Left ventricle myocardium inferior (tissue), 1 donor: ENCODE measurements at regions not wholly inside any gene's neighbourhood (a gene's known extent, or its start where the extent isn't known, plus 50 kb on each side); places are given as distances from the start of the nearest gene placed in this dataset.

Source experiments
- DNase-seq: peaks from one replicate; pipeline ENCODE4 v3.0.0-alpha.2; 2020
- H3K27ac ChIP-seq: fragments of 200-600 bp; replicated peaks from 2 replicates; pipeline ENCODE4 v1.8.0; 2021
- H3K27me3 ChIP-seq: fragments of 200-600 bp; 2 replicates; pipeline ENCODE4 v1.8.0; 2021; ENCODE audit warnings: low read depth
- H3K36me3 ChIP-seq: fragments of 200-600 bp; 2 replicates; pipeline ENCODE4 v1.8.0; 2021
- H3K4me1 ChIP-seq: fragments of 200-600 bp; 2 replicates; pipeline ENCODE4 v1.8.0; 2021
- H3K4me3 ChIP-seq: fragments of 200-600 bp; 2 replicates; pipeline ENCODE4 v1.8.0; 2021; ENCODE audit warnings: mild to moderate bottlenecking, moderate library complexity
- H3K9me3 ChIP-seq: fragments of 200-600 bp; replicated peaks from 2 replicates; pipeline ENCODE4 v1.8.0; 2021
- CTCF ChIP-seq: fragments of 200-600 bp; IDR thresholded peaks from 2 replicates; pipeline ENCODE4 v1.8.0; 2021; ENCODE audit warnings: antibody characterized with exemption, mild to moderate bottlenecking, borderline replicate concordance
- intact Hi-C: fragments of 100-400 bp; cut with micrococcal nuclease; formaldehyde crosslinking; loops from one replicate; pipeline ENCODE4 v1.11.0; 2022
- donor health status: DM: no; HTN: yes; CAD: no; lungs with severe emphysema.

- intact Hi-C loops: no loop called here
- no peak for DNase-seq
- no peak for TF ChIP-seq CTCF
- Histone ChIP-seq H3K4me1 (peaks cover 31% of the 10 kb centered on the region), H3K9me3 (no peaks in the 10 kb centered on the region), H3K27me3 (no peaks in the 10 kb centered on the region), H3K36me3 (no peaks in the 10 kb centered on the region), H3K27ac (no peak overlapping the region), H3K4me3 (no peak overlapping the region)
Measured at GRCh38 chr2:176395273-176395854, 126.1 kb downstream of the MTX2 start.

- no peaks in the 10 kb centered on the region for H3K9me3 ChIP-seq
- H3K36me3 ChIP-seq: no peaks in the 10 kb centered on the region
- no peak overlapping the region for H3K4me3 ChIP-seq
- intact Hi-C loops: no loop called here
- no peak for DNase-seq
- H3K27ac ChIP-seq: no peak overlapping the region
- H3K4me1 ChIP-seq: peaks cover 1% of the 10 kb centered on the region
- no peak for TF ChIP-seq CTCF
- H3K27me3 ChIP-seq: no peaks in the 10 kb centered on the region
Measured at GRCh38 chr2:176398243-176399073, 129.2 kb downstream of the MTX2 start.

DNA sequence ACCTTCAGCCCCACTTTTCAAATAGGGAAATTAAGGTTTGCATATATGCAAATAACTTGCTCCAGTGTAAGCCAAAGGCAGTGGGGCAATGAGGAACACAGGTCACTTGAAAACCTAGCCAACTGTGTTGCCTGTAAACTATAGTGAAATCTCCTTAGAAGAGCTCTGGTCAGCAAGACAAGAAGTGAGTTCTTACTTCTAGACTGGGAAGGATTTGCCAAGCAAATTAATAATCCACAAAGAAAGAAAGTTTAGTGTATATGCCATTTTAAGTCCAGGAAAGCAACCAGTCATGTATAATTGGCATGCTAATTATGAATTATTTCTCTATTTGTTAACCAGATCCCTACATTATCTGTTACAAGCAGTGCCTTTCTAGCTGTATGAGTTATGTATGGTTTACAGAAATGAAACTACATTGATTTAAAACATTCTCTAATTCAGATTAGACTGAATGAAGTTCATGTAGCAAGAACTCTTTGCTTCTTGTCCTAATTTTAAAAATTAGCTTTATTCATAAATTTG, 129.9 kb downstream of the MTX2 start:
- no peak for TF ChIP-seq CTCF
- H3K4me3 ChIP-seq: no peak overlapping the region
- intact Hi-C loops: no loop called here
- no peaks in the 10 kb centered on the region for H3K9me3 ChIP-seq
- H3K27me3 ChIP-seq: no peaks in the 10 kb centered on the region
- DNase-seq: no peak
- H3K27ac ChIP-seq: no peak overlapping the region
- no peaks in the 10 kb centered on the region for H3K36me3 ChIP-seq
- H3K4me1 ChIP-seq: no peaks in the 10 kb centered on the region

- TF ChIP-seq CTCF: no peak
- intact Hi-C loops: no loop called here
- no peak for DNase-seq
- Histone ChIP-seq H3K36me3 (no peaks in the 10 kb centered on the region), H3K9me3 (no peaks in the 10 kb centered on the region), H3K27me3 (no peaks in the 10 kb centered on the region), H3K4me1 (no peaks in the 10 kb centered on the region), H3K27ac (no peak overlapping the region), H3K4me3 (no peak overlapping the region)
Measured at GRCh38 chr2:176405477-176405876, 136.2 kb downstream of the MTX2 start.

DNA sequence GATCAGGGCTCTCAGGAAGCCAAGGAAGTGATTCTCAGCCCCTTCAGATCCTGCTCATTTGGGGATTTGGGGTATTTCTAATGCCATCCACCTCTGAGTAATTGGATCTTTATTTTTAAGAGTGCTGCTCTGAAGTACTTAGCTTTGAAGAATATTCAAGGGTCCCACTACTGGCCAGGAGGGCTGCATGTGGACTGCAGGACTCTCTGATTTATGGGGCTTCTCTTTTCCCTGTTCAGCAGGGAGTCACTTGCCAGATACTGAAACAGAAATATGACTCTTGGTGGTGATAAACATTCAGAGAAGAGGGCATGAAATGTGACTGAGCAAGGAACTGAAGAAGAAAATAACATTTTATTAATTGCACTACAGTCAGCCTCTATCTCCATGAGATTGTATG, 138.5 kb downstream of the MTX2 start:
- no peaks in the 10 kb centered on the region for H3K36me3 ChIP-seq
- intact Hi-C loops: no loop called here
- H3K27me3 ChIP-seq: peaks cover 1% of the 10 kb centered on the region
- H3K4me1 ChIP-seq: no peaks in the 10 kb centered on the region
- no peak for DNase-seq
- TF ChIP-seq CTCF: no peak
- no peaks in the 10 kb centered on the region for H3K9me3 ChIP-seq
- H3K4me3 ChIP-seq: no peak overlapping the region
- H3K27ac ChIP-seq: no peak overlapping the region
